GM21576 (cell line): ENCODE measurements at regions not wholly inside any gene's neighbourhood (a gene's known extent, or its start where the extent isn't known, plus 50 kb on each side); places are given as distances from the start of the nearest gene placed in this dataset.
"Not testable (repeated sequence)": the region's sequence is repeated elsewhere in the genome, so short reads cannot be mapped to it uniquely, and the experiment has no call there.

Source experiments
- ATAC-seq: cut with Tn5 transposase; IDR thresholded peaks from one replicate; pipeline ENCODE4 v1.9.1; 2021; ENCODE audit warnings: mild to moderate bottlenecking, moderate library complexity; ENCODE audit not compliant: unreplicated experiment

GRCh38 chr19:30066781-30067759, 125.0 kb downstream of the URI1 start:
- no peak for ATAC-seq

- not testable (repeated sequence) for ATAC-seq
These were observed 126.0 kb downstream of the URI1 start for GRCh38 chr19:30067956-30068506.

- no peak for ATAC-seq
These were observed 126.7 kb downstream of the URI1 start for GRCh38 chr19:30068528-30069395.

- no peak for ATAC-seq
These were observed 127.6 kb downstream of the URI1 start for GRCh38 chr19:30069535-30070197.

GRCh38 chr19:30070198-30070967, 128.3 kb downstream of the URI1 start:
- no peak for ATAC-seq

GRCh38 chr19:30070968-30071632, 129.1 kb downstream of the URI1 start:
- no peak for ATAC-seq

GRCh38 chr19:30071871-30072270, 129.8 kb downstream of the URI1 start:
- no peak for ATAC-seq

- no peak for ATAC-seq
These were observed 131.3 kb downstream of the URI1 start for GRCh38 chr19:30073152-30074000.

GRCh38 chr19:30074096-30074495, 132.1 kb downstream of the URI1 start:
- no peak for ATAC-seq

- ATAC-seq: no peak
These were observed 133.0 kb downstream of the URI1 start for GRCh38 chr19:30074741-30075715.

GRCh38 chr19:30076101-30076551, 134.1 kb downstream of the URI1 start:
- no peak for ATAC-seq

GRCh38 chr19:30076751-30077670, 135.0 kb downstream of the URI1 start:
- ATAC-seq: no peak

GRCh38 chr19:30077851-30078355, 135.9 kb downstream of the URI1 start:
- no peak for ATAC-seq

GRCh38 chr19:30078381-30078910, 136.4 kb downstream of the URI1 start:
- no peak for ATAC-seq

- no peak for ATAC-seq
These were observed 137.2 kb downstream of the URI1 start for GRCh38 chr19:30079200-30079599.

GRCh38 chr19:30082168-30082567, 140.1 kb downstream of the URI1 start:
- ATAC-seq: no peak
